ENCODE measurements at regions not wholly inside any gene's neighbourhood (a gene's known extent, or its start where the extent isn't known, plus 50 kb on each side); places are given as distances from the start of the nearest gene placed in this dataset.

DNA sequence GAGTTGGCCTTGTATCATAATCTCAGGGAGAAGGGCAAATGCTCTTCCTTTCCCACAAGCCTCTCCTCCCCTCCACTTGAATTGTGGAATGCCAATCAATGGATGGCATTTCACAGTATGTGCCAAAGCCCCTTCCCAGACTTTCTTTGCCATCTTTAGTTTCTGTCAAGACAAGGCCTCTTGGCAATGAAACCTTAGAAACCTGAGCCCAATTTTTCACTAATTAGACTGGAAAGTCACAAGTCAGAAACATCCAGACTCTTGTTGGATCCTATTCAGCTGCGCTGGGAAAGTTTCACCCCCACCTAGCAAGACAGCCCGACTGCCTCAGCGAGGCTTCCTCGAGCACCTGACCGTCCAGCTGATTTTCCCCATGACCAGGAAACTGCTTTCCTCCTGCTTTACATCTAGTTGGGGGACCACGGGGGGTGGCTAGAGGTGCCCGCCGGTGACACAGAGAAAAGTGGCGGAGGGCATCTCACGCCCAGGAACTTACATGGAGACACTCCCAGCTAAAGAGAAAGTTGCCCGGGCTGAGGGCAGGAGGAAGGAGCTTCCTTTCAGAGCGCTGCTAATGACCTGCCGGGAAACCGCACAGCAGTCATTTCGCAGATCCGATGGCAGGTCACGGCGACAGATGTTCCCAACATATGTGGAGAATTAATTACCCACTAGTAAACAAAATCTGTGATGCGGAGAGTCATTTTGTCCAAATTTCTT lies 302.6 kb upstream of the RRP15 start:
- no peak overlapping the region for H3K27ac ChIP-seq (ENCODE audit: low read depth, low read length, poor library complexity, severe bottlenecking)
- H3K4me3 ChIP-seq (ENCODE audit: low read depth, low read length, poor library complexity, severe bottlenecking) = no peak overlapping the region
- CTCF ChIA-PET = no interaction called here
- H3K27me3 ChIP-seq (replicated peaks; ENCODE audit: insufficient read depth, low read depth, low read length, poor library complexity) = no peaks in the 10 kb centered on the region
- H3K4me1 ChIP-seq (ENCODE audit: insufficient read depth, low read length, poor library complexity, severe bottlenecking) = no peaks in the 10 kb centered on the region
- no peak for TF ChIP-seq EZH2 (IDR thresholded peaks at IDR 0.05; ENCODE audit: borderline replicate concordance, low read depth, low read length, poor library complexity, severe bottlenecking)
- TF ChIP-seq, protein P1, sequence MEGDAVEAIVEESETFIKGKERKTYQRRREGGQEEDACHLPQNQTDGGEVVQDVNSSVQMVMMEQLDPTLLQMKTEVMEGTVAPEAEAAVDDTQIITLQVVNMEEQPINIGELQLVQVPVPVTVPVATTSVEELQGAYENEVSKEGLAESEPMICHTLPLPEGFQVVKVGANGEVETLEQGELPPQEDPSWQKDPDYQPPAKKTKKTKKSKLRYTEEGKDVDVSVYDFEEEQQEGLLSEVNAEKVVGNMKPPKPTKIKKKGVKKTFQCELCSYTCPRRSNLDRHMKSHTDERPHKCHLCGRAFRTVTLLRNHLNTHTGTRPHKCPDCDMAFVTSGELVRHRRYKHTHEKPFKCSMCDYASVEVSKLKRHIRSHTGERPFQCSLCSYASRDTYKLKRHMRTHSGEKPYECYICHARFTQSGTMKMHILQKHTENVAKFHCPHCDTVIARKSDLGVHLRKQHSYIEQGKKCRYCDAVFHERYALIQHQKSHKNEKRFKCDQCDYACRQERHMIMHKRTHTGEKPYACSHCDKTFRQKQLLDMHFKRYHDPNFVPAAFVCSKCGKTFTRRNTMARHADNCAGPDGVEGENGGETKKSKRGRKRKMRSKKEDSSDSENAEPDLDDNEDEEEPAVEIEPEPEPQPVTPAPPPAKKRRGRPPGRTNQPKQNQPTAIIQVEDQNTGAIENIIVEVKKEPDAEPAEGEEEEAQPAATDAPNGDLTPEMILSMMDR (conservative IDR thresholded peaks at IDR 0.05; ENCODE audit: low read depth, low read length) = no peak
- intact Hi-C loops (cut with micrococcal nuclease; ENCODE audit: unreplicated experiment) = no loop called here
- BruUV-seq (replicated peaks) = no TSS peak
- no peak for DNase-seq (ENCODE audit: low spot score)
- no peaks in the 10 kb centered on the region for H3K36me3 ChIP-seq (ENCODE audit: insufficient read depth, low read length, poor library complexity, severe bottlenecking)
- H3K9me3 ChIP-seq (ENCODE audit: low read depth, low read length, poor library complexity, severe bottlenecking) = no peaks in the 10 kb centered on the region
- POLR2A ChIA-PET (ENCODE audit: low non-redundant PET) = no interaction called here

DNA sequence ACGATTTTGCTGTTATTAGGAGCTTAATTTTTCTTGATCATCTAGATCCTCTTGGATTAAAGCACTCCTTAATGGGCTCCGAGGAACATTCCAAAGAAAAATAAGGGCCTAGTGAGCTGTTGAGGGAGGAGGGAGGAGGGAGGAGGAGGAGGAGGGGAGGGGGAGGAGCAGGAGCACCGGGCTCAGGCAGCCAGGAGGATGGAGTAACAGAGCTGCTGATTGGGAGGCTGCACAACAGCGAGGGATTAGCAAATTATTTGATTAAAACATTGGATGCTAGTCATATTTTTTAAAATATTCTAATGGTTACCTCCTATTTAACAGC lies 302.1 kb upstream of the RRP15 start:
- no peak for TF ChIP-seq EZH2 (IDR thresholded peaks at IDR 0.05; ENCODE audit: borderline replicate concordance, low read depth, low read length, poor library complexity, severe bottlenecking)
- TF ChIP-seq, protein P1 (conservative IDR thresholded peaks at IDR 0.05; ENCODE audit: low read depth, low read length) = no peak
- CTCF ChIA-PET = no interaction called here
- no peaks in the 10 kb centered on the region for H3K4me1 ChIP-seq (ENCODE audit: insufficient read depth, low read length, poor library complexity, severe bottlenecking)
- H3K36me3 ChIP-seq (ENCODE audit: insufficient read depth, low read length, poor library complexity, severe bottlenecking) = no peaks in the 10 kb centered on the region
- POLR2A ChIA-PET (ENCODE audit: low non-redundant PET) = no interaction called here
- intact Hi-C loops (cut with micrococcal nuclease; ENCODE audit: unreplicated experiment) = no loop called here
- H3K9me3 ChIP-seq (ENCODE audit: low read depth, low read length, poor library complexity, severe bottlenecking) = no peaks in the 10 kb centered on the region
- no peak for DNase-seq (ENCODE audit: low spot score)
- no peaks in the 10 kb centered on the region for H3K27me3 ChIP-seq (replicated peaks; ENCODE audit: insufficient read depth, low read depth, low read length, poor library complexity)
- no peak overlapping the region for H3K4me3 ChIP-seq (ENCODE audit: low read depth, low read length, poor library complexity, severe bottlenecking)
- no TSS peak for BruUV-seq (replicated peaks)
- no peak overlapping the region for H3K27ac ChIP-seq (ENCODE audit: low read depth, low read length, poor library complexity, severe bottlenecking)

DNA sequence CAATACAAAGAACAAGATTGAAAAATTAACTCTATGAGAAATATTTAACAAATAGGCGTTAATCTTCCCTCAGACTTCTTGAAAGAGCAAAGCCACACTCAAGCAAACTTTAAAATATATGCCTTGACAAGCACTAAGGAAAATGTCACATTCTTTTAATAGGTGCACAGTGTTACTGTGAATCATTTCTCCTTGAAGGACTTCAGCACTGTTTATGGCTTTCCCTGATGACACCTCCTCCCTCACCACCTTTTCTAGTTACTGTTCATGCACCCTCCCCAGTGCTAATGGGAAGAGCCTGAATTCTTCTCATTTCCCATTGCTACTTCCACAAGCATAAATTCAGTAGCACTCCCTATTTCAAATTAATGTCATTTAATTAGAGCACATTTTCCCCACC lies 299.5 kb upstream of the RRP15 start:
- no peak overlapping the region for H3K4me3 ChIP-seq (ENCODE audit: low read depth, low read length, poor library complexity, severe bottlenecking)
- intact Hi-C loops (cut with micrococcal nuclease; ENCODE audit: unreplicated experiment) = no loop called here
- H3K4me1 ChIP-seq (ENCODE audit: insufficient read depth, low read length, poor library complexity, severe bottlenecking) = no peaks in the 10 kb centered on the region
- ChIA-PET POLR2A (ENCODE audit: low non-redundant PET) (no interaction called here), CTCF (no interaction called here)
- H3K36me3 ChIP-seq (ENCODE audit: insufficient read depth, low read length, poor library complexity, severe bottlenecking) = no peaks in the 10 kb centered on the region
- no peak for DNase-seq (ENCODE audit: low spot score)
- no peaks in the 10 kb centered on the region for H3K9me3 ChIP-seq (ENCODE audit: low read depth, low read length, poor library complexity, severe bottlenecking)
- BruUV-seq (replicated peaks) = no TSS peak
- H3K27ac ChIP-seq (ENCODE audit: low read depth, low read length, poor library complexity, severe bottlenecking) = no peak overlapping the region
- no peaks in the 10 kb centered on the region for H3K27me3 ChIP-seq (replicated peaks; ENCODE audit: insufficient read depth, low read depth, low read length, poor library complexity)
- no peak for TF ChIP-seq EZH2 (IDR thresholded peaks at IDR 0.05; ENCODE audit: borderline replicate concordance, low read depth, low read length, poor library complexity, severe bottlenecking)
- TF ChIP-seq, protein P1 (conservative IDR thresholded peaks at IDR 0.05; ENCODE audit: low read depth, low read length) = no peak

Data from A673 (cell line).